Bronchial epithelial cell (primary cell): ENCODE measurements at regions not wholly inside any gene's neighbourhood (a gene's known extent, or its start where the extent isn't known, plus 50 kb on each side); places are given as distances from the start of the nearest gene placed in this dataset.

Experiments used
- DNase-seq: peaks from one replicate; pipeline ENCODE4 v3.0.0-alpha.2; 2010; ENCODE audit warnings: low read depth
- FAIRE-seq: peaks from 2 replicates; lab custom pipeline; 2011; peaks lifted over from hg19 to GRCh38; lab: Jason Lieb, UNC
- H3K27me3 ChIP-seq: 2 replicates; pipeline ENCODE4 v1.5.1; 2011; ENCODE audit warnings: low read length; ENCODE audit not compliant: control insufficient read depth, insufficient read depth
- H3K36me3 ChIP-seq: 2 replicates; pipeline ENCODE4 v1.5.1; 2011; ENCODE audit warnings: low read length; ENCODE audit not compliant: control insufficient read depth, insufficient read depth
- H3K4me3 ChIP-seq: 2 replicates; pipeline ENCODE4 v1.5.1; 2011; ENCODE audit warnings: mild to moderate bottlenecking, low read depth, low read length, control low read depth
- TF ChIP-seq, protein P1 (sequence below): IDR thresholded peaks from 2 replicates; pipeline ENCODE4 v1.5.1; 2011; ENCODE audit warnings: mild to moderate bottlenecking, moderate library complexity, low read length, control low read depth, inconsistent platforms; ENCODE audit not compliant: insufficient read depth, severe bottlenecking

DNA sequence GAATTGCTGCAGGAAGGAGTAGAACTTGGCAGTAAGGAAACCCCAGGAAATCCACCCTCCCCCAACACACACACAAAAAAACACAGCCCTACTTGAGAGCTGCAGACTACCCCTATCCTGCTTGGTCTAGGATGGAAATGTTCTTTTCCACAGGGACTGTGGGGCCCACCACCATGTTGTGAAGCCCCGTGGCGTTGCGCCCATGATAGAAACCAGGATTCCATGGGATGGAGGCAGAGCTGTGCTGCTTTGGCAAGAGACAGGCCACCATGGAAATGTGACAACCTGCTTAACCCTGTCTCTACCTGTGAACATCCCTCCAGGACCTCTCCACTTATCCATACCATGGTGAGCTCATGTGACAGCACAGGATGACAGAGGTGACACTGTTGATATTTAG is 121.1 kb upstream of the NGF start:
- TF ChIP-seq, protein P1, sequence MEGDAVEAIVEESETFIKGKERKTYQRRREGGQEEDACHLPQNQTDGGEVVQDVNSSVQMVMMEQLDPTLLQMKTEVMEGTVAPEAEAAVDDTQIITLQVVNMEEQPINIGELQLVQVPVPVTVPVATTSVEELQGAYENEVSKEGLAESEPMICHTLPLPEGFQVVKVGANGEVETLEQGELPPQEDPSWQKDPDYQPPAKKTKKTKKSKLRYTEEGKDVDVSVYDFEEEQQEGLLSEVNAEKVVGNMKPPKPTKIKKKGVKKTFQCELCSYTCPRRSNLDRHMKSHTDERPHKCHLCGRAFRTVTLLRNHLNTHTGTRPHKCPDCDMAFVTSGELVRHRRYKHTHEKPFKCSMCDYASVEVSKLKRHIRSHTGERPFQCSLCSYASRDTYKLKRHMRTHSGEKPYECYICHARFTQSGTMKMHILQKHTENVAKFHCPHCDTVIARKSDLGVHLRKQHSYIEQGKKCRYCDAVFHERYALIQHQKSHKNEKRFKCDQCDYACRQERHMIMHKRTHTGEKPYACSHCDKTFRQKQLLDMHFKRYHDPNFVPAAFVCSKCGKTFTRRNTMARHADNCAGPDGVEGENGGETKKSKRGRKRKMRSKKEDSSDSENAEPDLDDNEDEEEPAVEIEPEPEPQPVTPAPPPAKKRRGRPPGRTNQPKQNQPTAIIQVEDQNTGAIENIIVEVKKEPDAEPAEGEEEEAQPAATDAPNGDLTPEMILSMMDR, result no peak
- H3K27me3 ChIP-seq, result no peaks in the 10 kb centered on the region
- H3K36me3 ChIP-seq, result no peaks in the 10 kb centered on the region
- no peak for DNase-seq
- FAIRE-seq, result peak; percentile 83
- H3K4me3 ChIP-seq, result no peak overlapping the region

DNA sequence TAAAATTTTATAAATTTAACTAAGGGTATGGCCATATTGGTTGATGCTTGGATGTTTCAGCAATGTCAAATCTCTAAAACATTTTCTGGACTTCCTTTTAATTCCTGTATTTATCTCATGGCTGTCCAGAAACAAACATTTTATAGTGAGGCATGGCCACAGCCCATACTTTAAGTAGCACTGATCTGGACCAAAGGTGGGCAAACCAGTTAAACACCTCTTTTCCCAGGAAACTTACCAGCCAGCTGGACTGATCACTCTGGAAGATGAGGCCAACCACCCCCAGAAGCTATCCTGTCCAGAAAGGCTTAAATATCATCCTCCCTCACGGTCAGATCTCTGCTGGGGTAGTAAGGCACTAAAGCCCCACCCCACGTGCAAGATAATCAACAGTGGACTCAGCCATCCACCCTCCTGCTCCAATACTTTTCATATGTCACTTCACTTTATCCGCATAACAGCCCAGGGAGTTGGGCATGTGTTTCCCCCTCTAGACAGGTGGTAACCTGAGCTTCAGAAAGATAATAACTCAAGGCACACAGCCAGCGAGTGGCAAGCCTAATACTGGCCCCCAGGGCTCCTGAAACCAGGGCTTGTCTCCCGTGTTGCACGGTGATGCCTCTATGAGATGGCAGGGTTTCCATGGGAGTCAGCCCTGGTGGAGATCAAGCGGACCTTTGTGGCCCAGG is 120.5 kb upstream of the NGF start:
- TF ChIP-seq, protein P1, result no peak
- Histone ChIP-seq H3K27me3 (no peaks in the 10 kb centered on the region), H3K4me3 (no peak overlapping the region), H3K36me3 (no peaks in the 10 kb centered on the region)
- FAIRE-seq, result no peak
- no peak for DNase-seq

DNA sequence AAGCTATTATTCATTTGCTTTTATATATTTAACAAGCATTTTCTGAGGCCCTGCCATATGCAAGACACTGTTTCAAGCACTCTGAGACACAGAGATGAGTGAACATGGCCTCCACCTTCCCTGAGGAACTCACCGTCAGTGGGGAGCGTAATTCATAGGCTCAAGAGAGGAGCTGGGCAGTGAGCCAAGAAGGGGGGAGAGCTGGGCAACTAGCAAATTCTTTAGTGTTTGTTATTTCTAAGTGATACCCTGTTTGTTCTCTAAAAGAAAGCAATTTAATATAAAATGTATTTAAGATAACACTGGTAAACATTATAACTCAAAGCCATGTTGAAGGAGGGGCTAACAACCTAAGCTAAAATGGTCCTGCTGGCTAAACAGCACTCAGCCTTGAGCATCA is 119.2 kb upstream of the NGF start:
- Histone ChIP-seq H3K4me3 (no peak overlapping the region), H3K36me3 (no peaks in the 10 kb centered on the region), H3K27me3 (no peaks in the 10 kb centered on the region)
- TF ChIP-seq, protein P1, result no peak
- no peak for FAIRE-seq
- no peak for DNase-seq

DNA sequence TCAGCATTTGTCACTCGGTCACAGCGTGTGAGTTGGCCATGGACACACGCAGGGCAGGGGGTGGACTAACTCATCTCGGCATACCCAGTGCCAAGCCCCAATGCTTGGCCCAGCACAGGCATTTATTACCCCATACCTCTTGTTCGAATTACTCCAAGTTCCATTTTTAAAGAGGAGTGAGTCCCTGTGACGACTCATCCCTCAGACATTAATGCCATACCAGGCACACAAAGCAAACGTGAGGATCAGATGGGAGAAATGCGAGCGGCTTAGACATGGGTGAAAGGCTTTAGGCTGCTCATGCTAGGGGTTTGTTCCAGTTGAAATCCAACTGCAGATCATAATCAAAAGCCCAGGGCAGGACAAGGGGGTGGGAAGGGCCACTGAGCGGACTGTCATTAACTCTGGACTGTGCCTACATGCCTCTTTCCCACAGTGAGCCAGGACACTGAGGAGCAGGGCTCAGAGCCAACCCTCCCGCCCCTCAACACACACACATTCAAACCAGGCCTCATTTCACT is 118.5 kb upstream of the NGF start:
- Histone ChIP-seq H3K36me3 (no peaks in the 10 kb centered on the region), H3K4me3 (no peak overlapping the region), H3K27me3 (no peaks in the 10 kb centered on the region)
- DNase-seq, result peak; percentile 28
- TF ChIP-seq, protein P1, result no peak
- FAIRE-seq, result no peak

DNA sequence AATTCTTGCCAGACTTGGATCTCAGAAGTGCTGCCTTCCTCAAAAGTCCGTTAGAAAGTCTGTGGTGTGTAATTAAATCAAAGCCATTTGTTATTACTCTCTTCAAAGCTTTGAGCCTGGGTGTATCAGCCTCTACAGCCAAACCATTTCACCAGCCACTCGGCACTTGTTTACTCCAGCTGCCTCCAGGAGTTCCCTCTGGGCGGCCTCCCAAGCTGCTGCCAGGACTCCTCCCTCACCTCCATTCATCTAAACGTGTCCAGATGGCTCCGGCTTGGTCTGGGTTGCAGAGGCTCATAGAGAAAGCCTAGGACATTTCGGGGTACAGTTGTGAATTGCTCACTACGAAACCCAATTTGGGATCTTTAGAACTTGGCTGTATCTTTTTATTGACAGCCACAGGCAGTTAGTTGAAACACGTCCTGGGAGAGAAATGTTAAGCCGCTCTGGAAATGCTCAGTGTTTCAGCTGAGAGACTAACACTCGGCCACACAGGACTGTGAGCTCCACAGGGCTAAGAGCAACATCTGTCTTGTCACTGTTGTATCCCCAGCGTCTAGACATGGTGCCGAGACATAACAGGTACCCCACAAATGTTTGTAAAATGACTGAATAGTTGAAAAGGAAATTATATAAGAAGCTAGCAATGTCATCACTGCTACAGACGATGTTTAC is 116.9 kb upstream of the NGF start:
- no peak for DNase-seq
- no peak overlapping the region for H3K4me3 ChIP-seq
- no peaks in the 10 kb centered on the region for H3K36me3 ChIP-seq
- TF ChIP-seq, protein P1, result no peak
- no peak for FAIRE-seq
- H3K27me3 ChIP-seq, result no peaks in the 10 kb centered on the region
